HCT116 (cell line): ENCODE measurements at regions not wholly inside any gene's neighbourhood (a gene's known extent, or its start where the extent isn't known, plus 50 kb on each side); places are given as distances from the start of the nearest gene placed in this dataset.

ENCODE experiments used
- CTCF ChIP-seq, 3 experiments: fragments of 200-600 bp in 1 of 3; sonication (generic) in 1 of 3; IDR thresholded peaks in 2 of 3; conservative IDR thresholded peaks in 1 of 3; 2 replicates each; pipeline ENCODE4 v1.5.1; 2012 to 2017; ENCODE audit warnings: low read depth in 2 of 3, low read length in 2 of 3, antibody characterized with exemption in 1 of 3, borderline replicate concordance in 1 of 3, control low read depth in 1 of 3, mild to moderate bottlenecking in 1 of 3, mixed read lengths in 1 of 3, mixed run types in 1 of 3, moderate library complexity in 1 of 3; ENCODE audit not compliant: insufficient read depth in 1 of 3
- EGR1 ChIP-seq: IDR thresholded peaks from 2 replicates; pipeline ENCODE4 v1.6.1; 2012; ENCODE audit warnings: low read depth
- EZH2 ChIP-seq: fragments of 200-600 bp; sonication (generic); IDR thresholded peaks from 2 replicates; pipeline ENCODE4 v1.6.1; 2017; ENCODE audit warnings: antibody characterized with exemption, mixed run types
- MAX ChIP-seq: IDR thresholded peaks from 2 replicates; pipeline ENCODE4 v1.6.1; 2012
- POLR2A ChIP-seq: IDR thresholded peaks from 2 replicates; pipeline ENCODE4 v1.7.0; 2011; ENCODE audit warnings: borderline replicate concordance; ENCODE audit not compliant: insufficient read depth, insufficient read length; ENCODE audit errors: extremely low read depth
- POLR2AphosphoS5 ChIP-seq: IDR thresholded peaks from 2 replicates; pipeline ENCODE4 v1.6.1; 2011; ENCODE audit warnings: mild to moderate bottlenecking, low read depth, low read length, moderate library complexity
- RAD21 ChIP-seq: IDR thresholded peaks from 2 replicates; pipeline ENCODE4 v1.6.1; 2012; ENCODE audit warnings: low read depth, mild to moderate bottlenecking
- REST ChIP-seq: IDR thresholded peaks from 2 replicates; pipeline ENCODE4 v1.6.1; 2012; ENCODE audit warnings: low read depth
- TCF7L2 ChIP-seq: IDR thresholded peaks from 2 replicates; pipeline ENCODE4 v1.7.0; 2011; ENCODE audit warnings: borderline replicate concordance, inconsistent platforms; ENCODE audit not compliant: insufficient read depth, insufficient read length; ENCODE audit errors: extremely low read depth
- ZBTB33 ChIP-seq: IDR thresholded peaks from 2 replicates; pipeline ENCODE4 v1.6.1; 2011; ENCODE audit warnings: mild to moderate bottlenecking, low read length, moderate library complexity; ENCODE audit not compliant: insufficient replicate concordance; ENCODE audit errors: extremely low read depth
- ZFX ChIP-seq: fragments of 450-650 bp; IDR thresholded peaks from 2 replicates; pipeline ENCODE4 v1.6.1; 2017
- ZNF274 ChIP-seq: fragments of 200-500 bp; sonication (Bioruptor generic); IDR thresholded peaks from 2 replicates; pipeline ENCODE4 v1.6.1; 2014; ENCODE audit warnings: mild to moderate bottlenecking, low read depth, low read length, inconsistent platforms

GRCh38 chr6:145420599-145420998 is 314.7 kb downstream of the EPM2A start:
- TF ChIP-seq CTCF (IDR thresholded peaks at IDR 0.05 in 2 of 3, conservative IDR thresholded peaks at IDR 0.05 in 1 of 3; ENCODE audit: borderline replicate concordance in 1 of 3, insufficient read depth in 1 of 3, low read depth in 2 of 3, low read length in 2 of 3), result no peak
- no peak for TF ChIP-seq MAX
- no peak for TF ChIP-seq ZFX
- no peak for TF ChIP-seq POLR2AphosphoS5
- no peak for TF ChIP-seq ZNF274
- no peak for TF ChIP-seq ZBTB33
- no peak for TF ChIP-seq EZH2
- TF ChIP-seq EGR1, result no peak
- TF ChIP-seq POLR2A, result no peak
- no peak for TF ChIP-seq REST
- TF ChIP-seq RAD21, result no peak
- TF ChIP-seq TCF7L2, result no peak
